C4-2B (cell line): ENCODE measurements at regions not wholly inside any gene's neighbourhood (a gene's known extent, or its start where the extent isn't known, plus 50 kb on each side); places are given as distances from the start of the nearest gene placed in this dataset.
A peak's percentile ranks its signal among the peaks of the same experiment; 100 is the strongest.

Source experiments
- H3K27ac ChIP-seq: fragments of 450-650 bp; 2 replicates; pipeline ENCODE4 v1.5.1; 2017
- ZFX ChIP-seq: fragments of 450-650 bp; IDR thresholded peaks from 2 replicates; pipeline ENCODE4 v1.6.1; 2017
- TF ChIP-seq, protein P1 (sequence below): fragments of 450-650 bp; conservative IDR thresholded peaks from 2 replicates; pipeline ENCODE4 v1.5.1; 2017; ENCODE audit warnings: mild to moderate bottlenecking

DNA sequence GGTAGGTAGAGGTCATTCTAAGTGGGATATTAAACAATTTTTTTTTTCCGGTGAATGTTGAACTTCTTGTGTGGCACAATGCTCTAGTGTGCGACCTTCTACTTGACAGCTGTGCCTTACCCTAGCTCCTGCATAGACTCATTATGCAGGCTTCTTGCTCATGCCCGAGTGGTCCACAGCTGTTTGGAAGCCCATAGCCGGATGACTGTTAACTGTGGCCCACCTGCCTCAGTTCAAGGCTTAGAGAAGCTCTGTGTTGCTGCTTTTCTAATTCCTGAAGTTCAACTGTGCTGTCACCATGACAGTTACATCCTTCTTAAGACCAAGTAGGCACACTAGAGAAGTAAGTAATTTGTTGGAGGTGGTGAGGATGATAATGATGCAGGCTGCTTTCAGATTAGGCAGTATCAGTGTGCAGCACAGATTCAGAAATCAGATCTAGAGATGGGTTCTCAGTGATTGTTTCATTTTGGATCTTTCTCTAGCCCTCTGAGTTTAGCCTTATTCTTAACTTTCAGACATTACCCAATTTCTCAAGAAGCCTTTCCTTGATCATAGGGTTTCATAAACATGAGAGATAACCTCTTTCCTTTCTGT is 278.4 kb downstream of the PHF14 start:
- H3K27ac ChIP-seq, result no peak overlapping the region

DNA sequence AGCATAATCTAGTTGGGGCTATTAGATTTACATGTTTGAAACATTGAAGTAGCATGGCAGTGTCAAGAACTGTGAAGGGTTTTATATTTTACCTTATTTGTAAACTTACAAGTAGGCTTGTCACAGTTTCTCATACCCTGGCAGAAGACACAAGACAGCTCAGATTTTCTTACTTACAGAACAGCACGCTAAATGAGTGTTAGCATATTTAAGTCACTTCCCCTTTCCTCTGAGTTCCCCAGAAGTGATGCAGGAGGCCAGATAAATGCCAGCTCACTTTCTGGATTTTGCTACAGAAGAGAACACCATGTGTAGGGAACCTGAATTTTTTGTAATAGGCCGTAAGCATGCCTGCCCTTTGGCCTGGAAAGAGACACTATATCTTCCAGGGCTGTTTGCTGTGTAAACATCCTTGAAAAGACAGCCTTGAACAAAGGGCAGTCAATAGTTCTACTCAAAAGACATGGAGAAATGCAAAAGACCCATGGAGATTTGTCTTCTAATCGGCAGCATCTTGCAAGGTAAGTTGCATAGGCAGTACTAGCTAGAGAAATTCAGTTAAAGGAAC is 279.1 kb downstream of the PHF14 start:
- no peak for TF ChIP-seq ZFX
- TF ChIP-seq, protein P1, sequence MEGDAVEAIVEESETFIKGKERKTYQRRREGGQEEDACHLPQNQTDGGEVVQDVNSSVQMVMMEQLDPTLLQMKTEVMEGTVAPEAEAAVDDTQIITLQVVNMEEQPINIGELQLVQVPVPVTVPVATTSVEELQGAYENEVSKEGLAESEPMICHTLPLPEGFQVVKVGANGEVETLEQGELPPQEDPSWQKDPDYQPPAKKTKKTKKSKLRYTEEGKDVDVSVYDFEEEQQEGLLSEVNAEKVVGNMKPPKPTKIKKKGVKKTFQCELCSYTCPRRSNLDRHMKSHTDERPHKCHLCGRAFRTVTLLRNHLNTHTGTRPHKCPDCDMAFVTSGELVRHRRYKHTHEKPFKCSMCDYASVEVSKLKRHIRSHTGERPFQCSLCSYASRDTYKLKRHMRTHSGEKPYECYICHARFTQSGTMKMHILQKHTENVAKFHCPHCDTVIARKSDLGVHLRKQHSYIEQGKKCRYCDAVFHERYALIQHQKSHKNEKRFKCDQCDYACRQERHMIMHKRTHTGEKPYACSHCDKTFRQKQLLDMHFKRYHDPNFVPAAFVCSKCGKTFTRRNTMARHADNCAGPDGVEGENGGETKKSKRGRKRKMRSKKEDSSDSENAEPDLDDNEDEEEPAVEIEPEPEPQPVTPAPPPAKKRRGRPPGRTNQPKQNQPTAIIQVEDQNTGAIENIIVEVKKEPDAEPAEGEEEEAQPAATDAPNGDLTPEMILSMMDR, result no peak

More for the DNA sequence above, 278.4 kb downstream of the PHF14 start:
- no peak for TF ChIP-seq ZFX
- TF ChIP-seq, protein P1, result no peak

DNA sequence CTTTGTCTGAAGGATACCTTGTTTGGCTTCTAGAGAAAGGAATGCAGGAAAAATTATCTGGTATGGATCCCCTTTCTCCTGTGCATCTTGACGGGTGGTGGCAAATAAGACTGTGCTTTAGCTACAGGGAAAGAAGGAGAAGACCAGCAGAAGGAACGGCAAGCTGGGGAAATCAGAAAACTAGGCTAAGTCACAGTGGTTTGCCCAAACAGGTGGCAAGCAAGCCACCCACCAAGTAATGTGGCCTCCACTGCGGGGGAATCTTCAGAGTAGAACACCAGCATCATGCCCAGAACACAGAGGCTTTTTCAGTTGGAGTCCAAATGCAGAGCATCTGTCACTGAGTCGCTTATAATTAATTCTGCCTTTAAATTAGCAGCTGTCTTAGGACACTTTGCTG is 282.8 kb downstream of the PHF14 start:
- H3K27ac ChIP-seq, result no peak overlapping the region
- no peak for TF ChIP-seq ZFX
- TF ChIP-seq, protein P1, result no peak

More for the DNA sequence above, 279.1 kb downstream of the PHF14 start:
- no peak overlapping the region; the same call in 1 of the 2 replicates for H3K27ac ChIP-seq

DNA sequence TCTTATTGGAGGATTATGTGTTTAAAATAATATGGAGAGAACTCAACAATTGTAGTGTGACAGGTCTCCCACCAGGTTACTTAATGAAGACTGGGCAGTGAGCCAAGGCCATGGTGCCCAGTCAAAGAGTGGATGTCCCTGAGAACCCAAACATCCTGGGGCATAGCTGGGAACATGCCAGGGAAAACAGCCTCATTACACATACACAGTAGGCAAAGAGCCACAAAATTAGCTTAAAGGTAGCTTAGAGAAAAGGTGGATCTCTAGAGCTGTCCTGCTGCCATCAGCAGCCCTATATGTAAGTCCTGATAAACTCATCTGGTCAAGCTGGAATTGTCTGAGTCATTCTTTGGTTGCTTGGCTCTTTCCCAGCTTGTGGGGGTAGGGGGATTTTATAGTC is 287.8 kb downstream of the PHF14 start:
- peak overlapping the region; percentile 64 for H3K27ac ChIP-seq
- no peak for TF ChIP-seq ZFX
- TF ChIP-seq, protein P1, result no peak; the same call in 1 of the 2 replicates

DNA sequence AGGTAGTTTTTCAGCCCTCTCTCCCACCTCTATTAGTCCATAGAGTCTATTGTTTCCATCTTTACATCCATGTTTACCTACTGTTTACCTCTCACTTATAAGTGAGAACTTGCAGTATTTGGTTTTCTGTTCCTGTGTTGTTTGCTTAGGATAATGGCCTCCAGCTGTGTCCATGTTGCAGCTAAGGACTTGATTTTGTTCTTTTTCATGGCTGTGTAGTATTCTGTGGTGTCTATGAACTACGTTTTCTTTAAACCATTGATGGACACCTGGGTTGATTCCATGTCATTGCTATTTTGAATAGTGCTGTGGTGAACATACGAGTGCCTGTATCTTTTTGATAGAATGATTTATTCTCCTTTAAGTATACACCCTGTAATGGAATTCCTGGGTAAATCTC is 292.4 kb downstream of the PHF14 start:
- H3K27ac ChIP-seq, result no peak overlapping the region
- TF ChIP-seq, protein P1, result no peak
- TF ChIP-seq ZFX, result no peak

DNA sequence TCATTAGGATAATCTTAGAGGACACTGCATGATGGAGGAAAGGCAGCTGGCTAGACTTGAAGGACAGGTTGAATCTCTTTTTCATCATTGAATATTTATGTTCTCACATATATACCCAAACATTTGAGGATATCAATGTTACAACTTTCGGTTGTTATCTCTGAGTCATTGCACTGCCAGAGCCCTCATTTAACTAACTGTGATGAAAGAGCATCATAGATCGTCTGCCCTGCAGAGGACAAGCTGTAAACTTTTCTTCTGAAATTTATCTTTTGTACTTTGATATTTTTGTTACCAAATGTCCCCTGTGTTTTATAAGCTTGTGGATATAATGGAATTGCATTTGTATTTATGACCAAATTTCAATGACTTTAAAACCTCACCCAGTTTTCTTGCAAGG is 298.7 kb downstream of the PHF14 start:
- no peak for TF ChIP-seq ZFX
- TF ChIP-seq, protein P1, result no peak
- H3K27ac ChIP-seq, result no peak overlapping the region

DNA sequence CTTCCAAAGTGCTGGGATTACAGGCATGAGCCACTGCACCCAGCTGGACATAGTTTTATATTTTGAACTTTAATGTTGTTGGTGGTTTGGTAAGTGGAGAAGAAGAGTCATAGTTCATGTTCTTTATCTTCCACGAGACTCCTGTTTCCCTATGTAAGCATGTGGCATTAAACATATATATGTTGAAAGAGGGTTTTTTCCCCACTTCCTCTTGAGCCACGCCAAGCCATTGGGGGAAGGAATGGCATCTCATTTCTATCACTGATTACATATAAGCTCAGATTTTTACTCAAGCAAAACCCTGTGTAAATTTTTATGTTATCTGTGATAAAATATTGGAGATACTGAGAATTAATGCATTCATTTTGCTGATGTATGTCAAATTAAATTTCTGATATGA is 300.4 kb downstream of the PHF14 start:
- TF ChIP-seq, protein P1, result no peak
- no peak for TF ChIP-seq ZFX
- H3K27ac ChIP-seq, result no peak overlapping the region
